Thyroid gland (tissue), 4 donors: ENCODE measurements at regions not wholly inside any gene's neighbourhood (a gene's known extent, or its start where the extent isn't known, plus 50 kb on each side); places are given as distances from the start of the nearest gene placed in this dataset.

Experiments
- POLR2A ChIP-seq, 2 donors: fragments of 450-650 bp; IDR thresholded peaks; one replicate each; pipeline ENCODE4 v1.6.1; 2017; ENCODE audit warnings: antibody characterized with exemption in 2 of 2, mild to moderate bottlenecking in 2 of 2, moderate library complexity in 1 of 2
- TF ChIP-seq, protein P1 (sequence below), 6 experiments: fragments of 200-600 bp in 3 of 6; fragments of 450-650 bp in 3 of 6; sonication (generic) in 3 of 6; IDR thresholded peaks; one replicate each; pipeline ENCODE4 v1.5.1; 2016 to 2019; ENCODE audit warnings: antibody characterized with exemption in 6 of 6, mild to moderate bottlenecking in 2 of 6, inconsistent platforms in 1 of 6, moderate library complexity in 1 of 6

DNA sequence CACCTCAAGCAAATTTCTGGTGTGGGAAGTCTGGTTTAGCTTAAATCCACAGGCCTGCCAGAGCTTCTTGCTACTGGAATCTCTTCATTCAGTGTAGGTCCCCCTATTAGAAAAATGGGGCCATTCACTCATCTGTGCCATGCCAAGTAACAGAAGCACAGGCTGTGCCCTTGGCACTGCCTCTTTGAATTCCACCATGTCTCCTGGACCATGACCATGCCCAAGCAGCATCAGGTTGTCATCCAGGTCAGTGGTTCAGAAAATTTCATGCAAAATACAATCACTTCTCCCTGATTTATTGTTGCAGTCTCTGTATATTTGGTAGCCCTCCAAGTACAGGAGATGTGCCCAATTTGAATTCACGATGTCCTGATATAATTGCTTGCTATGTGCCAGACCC lies 602.1 kb upstream of the ZNF385D start:
- TF ChIP-seq, protein P1, sequence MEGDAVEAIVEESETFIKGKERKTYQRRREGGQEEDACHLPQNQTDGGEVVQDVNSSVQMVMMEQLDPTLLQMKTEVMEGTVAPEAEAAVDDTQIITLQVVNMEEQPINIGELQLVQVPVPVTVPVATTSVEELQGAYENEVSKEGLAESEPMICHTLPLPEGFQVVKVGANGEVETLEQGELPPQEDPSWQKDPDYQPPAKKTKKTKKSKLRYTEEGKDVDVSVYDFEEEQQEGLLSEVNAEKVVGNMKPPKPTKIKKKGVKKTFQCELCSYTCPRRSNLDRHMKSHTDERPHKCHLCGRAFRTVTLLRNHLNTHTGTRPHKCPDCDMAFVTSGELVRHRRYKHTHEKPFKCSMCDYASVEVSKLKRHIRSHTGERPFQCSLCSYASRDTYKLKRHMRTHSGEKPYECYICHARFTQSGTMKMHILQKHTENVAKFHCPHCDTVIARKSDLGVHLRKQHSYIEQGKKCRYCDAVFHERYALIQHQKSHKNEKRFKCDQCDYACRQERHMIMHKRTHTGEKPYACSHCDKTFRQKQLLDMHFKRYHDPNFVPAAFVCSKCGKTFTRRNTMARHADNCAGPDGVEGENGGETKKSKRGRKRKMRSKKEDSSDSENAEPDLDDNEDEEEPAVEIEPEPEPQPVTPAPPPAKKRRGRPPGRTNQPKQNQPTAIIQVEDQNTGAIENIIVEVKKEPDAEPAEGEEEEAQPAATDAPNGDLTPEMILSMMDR (IDR thresholded peaks at IDR 0.05): no peak
- TF ChIP-seq POLR2A (IDR thresholded peaks at IDR 0.05): no peak
